GM21786 (cell line): ENCODE measurements at regions not wholly inside any gene's neighbourhood (a gene's known extent, or its start where the extent isn't known, plus 50 kb on each side); places are given as distances from the start of the nearest gene placed in this dataset.
"Not testable (repeated sequence)": the region's sequence is repeated elsewhere in the genome, so short reads cannot be mapped to it uniquely, and the experiment has no call there.

Source experiments
- ATAC-seq: cut with Tn5 transposase; IDR thresholded peaks from one replicate; pipeline ENCODE4 v1.9.1; 2021; ENCODE audit not compliant: unreplicated experiment

DNA sequence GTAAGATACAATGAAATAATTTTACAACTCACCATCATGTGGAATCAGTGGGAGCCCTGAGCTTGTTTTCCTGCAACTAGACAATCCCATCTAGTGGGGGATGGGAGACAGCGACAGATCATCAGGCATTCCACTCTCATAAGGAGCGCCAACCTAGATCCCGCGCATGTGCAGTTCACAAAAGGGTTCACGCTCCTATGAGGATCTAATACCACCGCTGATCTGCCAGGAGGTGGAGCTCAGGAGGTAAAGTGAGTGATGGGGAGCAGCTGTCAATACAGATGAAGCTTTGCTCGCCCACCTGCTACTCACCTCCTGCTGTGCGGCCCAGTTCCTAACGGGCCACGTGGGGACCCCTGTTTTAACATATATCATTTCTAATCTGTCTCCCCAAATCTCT, 165.7 kb upstream of the MXRA5 start:
- not testable (repeated sequence) for ATAC-seq

DNA sequence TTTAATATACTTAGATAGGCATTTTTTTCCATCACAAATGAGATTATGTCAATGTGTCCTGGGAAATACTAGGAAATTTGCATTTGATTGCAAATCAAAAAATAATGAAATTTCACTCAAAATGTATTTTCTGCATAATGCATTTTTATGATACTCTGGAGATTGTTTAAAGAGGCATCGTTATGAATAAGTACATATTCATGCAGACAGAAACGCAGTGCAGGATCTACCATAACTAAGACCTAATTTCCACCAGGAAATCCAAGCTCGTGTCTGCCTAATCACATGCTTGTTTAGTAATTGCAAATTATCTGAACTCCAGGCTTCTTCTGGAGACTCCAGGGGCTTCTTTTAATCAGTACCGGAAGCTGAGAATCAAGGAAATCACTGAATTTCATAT, 163.5 kb upstream of the MXRA5 start:
- no peak for ATAC-seq

DNA sequence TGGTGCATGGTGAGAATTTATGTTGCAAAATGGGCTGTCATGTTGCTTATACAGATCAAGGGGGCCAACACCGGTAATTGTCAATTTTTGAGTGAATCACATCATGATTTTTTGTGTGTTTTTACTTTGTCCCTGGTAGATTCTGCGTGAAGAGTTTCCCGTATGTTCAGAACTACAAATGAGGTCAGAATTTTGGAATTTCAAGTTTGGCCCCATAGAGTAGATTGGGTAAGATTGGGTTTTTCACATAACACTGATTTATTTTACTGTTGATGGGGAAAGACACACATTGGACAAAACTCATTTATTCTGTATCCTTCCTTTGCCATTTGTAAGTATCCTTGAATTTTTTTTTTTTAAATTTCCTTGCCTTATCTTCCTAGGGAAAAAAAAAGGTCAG, 158.5 kb upstream of the MXRA5 start:
- ATAC-seq = no peak

DNA sequence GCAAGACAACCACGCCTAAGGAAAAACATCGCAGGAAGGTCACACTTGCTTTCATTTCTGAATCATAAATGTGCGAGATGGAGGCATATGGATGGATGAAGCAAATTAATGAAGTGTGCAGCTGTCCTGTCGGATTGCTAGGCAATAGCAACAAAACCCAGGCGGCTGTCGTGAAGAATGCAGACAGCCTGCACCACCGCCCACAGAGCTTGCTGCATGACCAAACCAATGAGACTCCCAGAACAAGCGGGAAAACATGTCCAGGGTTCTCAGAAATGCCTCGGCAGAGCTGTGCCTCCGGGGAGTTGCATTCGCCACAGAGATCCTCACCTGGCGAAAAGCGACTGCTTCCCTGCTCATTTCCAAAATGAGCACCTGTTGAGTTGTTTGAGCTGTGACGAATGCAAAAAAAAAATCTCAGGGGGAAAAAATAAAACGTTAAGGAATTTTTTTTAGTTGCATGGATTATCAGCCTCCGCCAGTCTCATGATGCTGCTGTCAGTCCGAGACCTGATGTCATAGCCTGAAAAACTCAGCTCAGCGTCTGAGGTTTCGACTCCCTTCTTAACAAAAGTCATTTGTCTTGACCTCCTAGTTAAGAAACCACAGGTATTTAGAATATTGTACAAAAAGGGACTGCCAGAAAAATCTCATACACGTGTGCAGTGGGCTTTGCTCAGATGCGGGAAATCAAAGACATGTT, 155.5 kb upstream of the MXRA5 start:
- no peak for ATAC-seq

DNA sequence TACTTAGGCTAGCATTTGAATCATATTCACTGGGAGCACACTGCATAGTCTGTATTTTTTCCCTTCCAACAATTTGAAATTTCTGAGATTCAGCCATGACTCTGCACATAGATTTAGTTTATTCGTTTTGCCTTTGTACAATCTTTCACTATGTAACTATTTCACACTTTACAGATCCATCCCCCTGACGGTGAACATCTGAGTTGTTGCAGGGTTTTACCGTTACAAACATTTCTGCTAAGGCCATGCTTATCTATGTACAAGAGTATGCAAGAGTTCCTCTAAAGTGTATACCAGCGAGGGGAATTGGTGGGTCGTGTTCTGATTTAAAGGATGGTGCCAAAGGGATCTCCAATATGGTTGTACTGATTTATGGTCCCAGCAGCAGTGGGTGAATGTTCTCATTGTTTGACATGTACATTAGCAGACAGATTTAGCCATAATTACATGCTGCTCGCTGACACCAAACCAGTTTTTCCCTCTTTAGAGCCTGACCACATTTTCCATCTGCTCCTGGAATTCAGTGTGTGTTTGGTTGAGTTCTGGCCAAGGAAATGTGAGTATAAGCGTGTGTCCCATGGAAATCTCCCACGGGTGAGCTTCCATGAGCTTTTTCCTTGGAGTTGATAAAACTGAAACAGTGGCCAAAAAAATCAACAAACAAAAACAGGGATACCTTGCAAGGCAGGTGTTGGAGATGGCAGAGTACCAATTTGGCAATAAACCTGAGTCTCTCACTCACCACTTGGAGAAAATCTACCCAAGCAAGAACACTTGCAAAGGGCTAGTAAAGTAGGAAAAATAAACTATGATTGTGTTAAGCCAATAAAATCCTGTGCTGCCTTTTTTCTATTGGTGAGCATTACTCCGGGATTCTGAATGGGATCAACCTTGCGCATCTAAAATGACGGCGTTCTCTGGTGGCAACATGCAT, 149.7 kb upstream of the MXRA5 start:
- not testable (repeated sequence) for ATAC-seq

DNA sequence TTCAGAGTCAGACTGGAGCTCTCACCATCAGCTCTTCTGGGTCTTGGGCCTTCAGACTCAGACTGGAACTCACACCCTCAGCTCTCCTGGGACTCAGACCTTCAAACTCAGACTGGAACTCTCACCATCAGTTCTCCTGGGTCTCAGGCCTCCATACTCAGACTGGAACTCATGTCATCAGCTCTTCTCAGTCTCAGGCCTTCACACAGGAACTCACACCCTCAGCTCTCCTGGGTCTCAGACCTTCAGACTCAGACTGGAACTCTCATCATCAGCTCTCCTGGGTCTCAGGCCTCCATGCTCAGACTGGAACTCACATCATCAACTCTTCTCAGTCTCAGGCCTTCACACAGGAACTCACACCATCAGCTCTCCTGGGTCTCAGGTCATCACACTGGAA, 147.2 kb upstream of the MXRA5 start:
- ATAC-seq = no peak

DNA sequence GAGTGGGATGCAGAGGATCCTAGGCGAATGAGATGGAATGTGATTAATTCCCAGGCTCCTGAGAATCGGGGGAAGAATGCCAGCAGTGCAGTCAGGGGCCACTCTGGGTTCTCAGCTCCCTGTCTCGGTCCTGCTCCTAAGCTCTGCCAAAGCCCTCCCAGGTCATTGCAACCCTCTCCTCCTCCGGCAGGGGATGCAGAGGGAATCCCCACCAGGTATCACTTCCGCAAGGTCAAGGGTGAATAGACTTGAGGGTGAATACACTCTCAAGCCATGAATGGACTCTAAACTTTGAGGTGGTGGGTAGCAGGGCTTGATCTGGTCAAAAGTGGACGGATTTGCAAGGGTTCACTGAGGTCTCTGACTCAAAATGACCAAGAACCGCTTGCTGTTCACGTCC, 139.3 kb upstream of the MXRA5 start:
- ATAC-seq = no peak

DNA sequence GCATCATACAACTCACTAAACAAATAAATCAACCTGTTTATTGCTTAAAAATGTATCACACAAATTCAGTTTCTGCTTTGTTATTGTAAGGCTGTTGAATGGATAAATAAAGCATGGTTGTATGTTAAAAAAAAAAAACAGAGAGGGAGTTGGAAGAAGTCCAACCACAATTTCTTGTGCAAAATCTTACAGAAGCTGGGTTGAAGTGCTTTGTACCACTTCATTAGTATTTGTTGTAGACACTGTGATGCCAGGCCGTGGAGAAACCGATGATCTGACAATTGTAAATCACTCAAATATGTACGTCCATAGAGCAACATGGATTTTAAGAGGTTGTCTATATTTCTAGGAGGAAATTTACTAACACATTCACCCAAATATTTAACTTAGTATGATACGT, 132.6 kb upstream of the MXRA5 start:
- ATAC-seq = no peak

DNA sequence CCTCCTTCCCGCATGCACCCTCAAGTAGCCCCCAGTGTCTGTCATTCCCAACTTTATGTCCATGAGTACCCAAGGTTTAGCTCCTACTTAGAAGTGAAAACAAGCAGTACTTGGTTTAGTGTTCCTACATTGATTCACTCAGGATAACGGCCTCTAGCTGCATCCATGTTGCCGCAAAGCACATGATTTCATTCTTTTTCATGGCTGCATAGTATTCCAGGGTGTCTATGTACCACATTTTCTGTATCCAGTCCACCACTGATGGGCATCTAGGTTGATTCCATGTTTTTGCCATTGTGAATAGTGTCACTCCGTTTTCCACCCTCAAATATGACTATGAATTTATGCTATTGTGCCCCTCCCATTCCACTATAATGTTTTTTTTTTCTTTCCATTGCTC, 130.5 kb upstream of the MXRA5 start:
- ATAC-seq = no peak

DNA sequence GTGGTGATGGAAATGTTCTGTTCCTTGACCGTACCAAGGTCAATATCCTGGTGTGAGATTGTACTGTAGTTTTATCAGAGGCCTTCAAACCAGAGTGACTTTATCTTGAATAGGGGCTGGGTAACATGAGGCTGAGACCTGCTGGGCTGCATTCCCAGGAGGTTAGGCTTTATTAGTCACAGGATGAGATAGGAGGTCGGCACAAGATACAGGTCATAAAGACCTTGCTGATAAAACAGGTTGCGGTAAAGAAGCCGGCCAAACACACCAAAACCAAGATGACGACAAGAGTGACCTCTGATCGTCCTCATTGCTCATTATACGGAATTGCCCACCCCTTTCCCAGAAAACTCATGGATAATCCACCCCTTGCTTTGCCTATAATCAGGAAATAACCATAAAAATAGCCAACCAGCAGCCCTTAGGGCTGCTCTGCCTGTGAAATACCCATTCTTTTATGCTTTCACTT, 123.8 kb upstream of the MXRA5 start:
- not testable (repeated sequence) for ATAC-seq

DNA sequence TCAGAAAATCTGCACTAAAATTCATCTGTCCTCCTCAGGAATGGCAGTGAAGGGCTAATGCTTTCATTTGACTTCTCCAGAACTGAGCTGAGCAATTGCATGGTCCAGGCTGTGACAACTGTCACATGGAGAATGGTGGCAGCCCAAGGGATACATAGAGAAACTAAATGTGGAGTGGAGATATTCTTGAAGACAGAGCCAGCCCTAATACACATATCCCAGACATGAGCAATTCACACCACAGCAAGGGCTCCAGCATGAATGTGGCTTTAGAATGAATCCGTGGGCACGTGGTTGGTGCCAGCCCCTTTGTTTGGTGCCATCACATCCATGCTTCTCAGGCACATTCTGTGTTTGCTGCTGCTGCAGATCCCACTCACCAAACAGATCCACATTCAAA, 121.6 kb upstream of the MXRA5 start:
- no peak for ATAC-seq

DNA sequence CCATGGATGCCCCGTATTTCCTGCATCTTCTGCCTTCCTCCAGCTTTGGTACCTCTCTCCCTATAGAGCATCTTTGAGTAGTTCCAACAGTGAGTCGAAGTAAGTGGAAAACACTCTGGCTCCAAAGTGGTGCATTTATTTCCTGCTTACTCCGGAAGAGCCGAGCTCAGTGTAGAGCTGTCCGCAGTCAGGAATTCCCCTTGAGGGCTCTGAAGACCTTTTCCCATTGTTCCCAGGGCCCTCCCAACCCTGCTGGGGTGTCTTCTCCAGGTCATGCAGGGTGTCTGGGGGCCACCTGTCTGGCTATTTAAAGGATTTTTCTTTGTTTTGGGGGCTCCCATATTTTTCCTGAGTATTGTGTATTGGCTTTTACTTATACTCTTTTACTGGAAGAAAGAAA, 118.6 kb upstream of the MXRA5 start:
- ATAC-seq = no peak

DNA sequence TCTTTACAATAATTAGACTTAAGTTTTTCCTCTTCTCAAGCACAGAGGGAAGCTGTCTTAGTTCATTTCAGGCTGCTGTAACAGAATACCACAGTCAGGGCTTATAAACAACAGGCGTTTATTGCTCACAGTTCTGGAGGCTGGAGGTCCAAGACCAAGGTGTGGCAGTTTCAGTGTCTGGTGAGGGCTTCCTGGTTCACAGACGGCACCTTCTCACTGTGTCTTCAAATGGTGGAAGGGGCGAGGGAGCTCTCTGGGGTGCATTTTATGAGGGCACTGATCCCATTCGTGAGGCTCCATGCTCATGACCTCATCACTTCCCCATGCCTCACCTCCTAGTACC, 115.7 kb upstream of the MXRA5 start:
- ATAC-seq = peak; percentile 28

DNA sequence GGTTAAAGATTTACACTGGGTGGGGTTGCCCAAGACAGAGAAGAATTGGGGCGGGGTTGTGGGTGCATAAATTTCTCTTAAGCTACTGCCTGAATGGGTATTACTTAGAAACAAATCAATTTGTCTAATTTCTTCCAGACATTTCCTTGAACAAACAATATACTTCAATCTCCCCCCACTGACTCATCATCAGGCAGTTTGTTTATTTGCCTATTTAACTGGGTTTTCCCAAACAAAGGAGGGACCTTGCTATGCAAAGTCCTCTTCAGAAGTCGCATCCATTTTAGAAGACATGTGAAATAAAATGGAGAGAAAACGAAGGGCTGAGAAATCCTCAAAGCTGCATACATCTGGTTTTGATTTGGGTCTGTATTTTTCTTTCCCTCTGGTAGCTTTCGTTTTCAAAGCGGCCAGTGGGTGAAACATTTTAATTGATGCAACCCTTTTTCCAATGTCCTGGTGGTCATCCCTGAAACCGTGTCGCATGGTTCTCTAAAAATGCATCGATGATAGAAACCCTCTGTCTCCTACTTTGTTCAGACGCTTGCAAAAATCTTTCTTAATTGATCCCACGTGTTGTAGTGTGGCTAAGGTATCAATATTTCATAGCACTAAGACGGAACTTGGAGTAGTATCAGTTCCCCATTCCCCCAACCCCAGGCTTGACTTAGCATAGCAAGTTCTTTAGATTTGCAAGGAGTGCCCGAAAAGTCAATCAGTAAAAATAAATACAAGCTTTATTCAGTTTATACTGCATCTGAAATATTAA, 115.1 kb upstream of the MXRA5 start:
- ATAC-seq = peak; percentile 69

DNA sequence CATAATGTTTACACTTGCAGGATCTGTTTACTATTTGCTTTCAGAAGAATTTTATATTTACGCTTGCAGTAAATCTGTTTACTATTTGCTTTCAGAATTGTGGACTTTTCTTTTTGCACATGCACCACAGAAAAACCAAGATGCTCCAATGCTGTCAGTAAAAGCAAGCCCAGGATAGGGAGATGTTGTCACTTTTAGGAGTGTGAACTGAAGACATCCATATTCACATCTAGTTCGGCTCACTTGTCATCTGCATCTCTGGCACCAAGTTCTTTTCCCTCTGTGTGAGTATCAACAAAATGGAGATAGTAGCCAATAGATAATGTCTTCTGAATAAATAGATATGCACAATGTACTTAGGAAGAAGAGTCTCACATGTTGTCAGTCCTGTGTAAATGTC, 109.3 kb upstream of the MXRA5 start:
- ATAC-seq = no peak

DNA sequence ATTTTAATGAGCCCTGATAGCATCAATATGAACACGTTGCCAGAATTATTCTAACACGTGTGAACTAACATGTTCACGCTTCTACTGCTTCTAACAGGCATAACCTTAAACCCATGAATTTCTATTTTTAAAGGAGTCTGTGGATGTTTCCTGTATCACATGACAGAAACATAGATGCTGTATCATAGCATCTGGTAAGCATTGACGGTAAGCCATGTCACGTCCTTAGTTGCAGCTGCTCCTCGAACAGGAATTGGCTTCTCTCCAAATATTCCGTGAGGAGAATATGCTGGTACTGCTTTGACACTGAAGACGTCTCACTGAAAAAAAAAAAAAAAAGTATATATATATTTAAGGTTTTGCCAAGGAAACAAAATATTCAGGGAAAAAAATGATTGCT, 105.1 kb upstream of the MXRA5 start:
- ATAC-seq = no peak

DNA sequence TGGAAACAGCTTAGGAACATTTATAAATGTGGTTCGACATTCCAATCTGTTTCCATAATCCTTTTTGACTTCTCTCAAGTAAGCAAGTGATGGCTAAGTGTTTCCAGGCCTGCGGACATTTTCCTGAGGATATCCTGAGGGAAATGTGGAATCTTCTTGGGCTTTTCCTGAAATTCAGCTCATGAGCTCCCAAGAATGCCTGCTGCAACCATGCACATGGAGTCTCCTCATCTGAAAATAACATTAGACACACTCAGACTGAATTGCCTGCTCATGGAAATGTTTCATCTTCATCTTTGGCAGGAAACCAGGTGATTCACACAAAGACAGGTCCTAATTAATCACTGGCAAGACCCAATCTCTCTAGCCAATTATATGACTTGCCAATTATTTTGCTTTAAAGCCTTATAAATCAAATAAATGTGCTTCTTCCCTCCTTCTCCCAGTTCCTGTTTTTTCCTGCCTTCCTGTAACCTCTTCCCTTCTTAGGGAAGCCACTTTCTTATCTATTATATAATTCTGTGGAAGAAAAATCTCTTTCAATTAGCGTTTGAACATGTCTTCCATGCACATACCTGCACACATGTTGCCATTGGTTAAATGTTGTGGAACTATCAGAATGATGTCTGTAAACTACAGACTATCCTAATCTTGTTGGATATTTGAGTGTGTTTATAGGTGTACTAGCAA, 104.6 kb upstream of the MXRA5 start:
- ATAC-seq = no peak

DNA sequence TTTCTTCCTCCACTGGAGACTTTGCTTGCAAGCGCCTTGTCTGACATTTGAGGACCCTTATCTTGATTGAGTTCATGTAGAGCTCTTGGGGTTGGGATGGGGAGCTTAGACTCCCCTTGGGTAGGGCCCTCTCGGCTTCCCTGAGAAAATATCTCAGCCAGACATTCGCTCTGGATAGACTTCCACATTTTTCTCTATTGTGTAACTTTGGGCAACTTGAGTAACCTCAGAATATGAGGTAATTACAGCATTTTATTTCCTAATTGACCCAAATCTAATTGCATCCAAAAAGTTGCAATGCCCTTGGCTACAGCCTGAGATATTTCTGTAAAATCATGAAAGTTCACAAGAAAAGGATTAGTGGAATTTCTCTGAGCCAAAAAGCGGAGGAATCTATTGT, 102.8 kb upstream of the MXRA5 start:
- ATAC-seq = no peak

DNA sequence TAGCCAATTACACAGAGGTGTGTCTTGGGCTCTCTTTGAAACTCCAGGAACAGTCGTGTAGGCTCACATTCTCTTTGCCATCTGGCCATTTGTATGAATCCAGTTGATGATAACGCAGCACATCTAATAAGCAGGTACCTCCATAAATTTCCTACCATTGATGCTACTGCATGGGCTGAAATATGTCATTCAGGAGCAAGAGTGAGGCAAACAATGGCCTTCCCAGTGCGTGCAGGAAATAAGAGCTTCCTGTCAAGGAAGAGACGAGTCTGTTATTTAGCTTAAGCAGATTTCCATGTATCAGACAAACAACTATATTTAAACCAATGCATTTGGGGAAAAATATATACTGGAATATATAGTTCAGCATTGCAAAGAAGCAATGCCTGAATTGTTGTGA, 102.1 kb upstream of the MXRA5 start:
- ATAC-seq = no peak

DNA sequence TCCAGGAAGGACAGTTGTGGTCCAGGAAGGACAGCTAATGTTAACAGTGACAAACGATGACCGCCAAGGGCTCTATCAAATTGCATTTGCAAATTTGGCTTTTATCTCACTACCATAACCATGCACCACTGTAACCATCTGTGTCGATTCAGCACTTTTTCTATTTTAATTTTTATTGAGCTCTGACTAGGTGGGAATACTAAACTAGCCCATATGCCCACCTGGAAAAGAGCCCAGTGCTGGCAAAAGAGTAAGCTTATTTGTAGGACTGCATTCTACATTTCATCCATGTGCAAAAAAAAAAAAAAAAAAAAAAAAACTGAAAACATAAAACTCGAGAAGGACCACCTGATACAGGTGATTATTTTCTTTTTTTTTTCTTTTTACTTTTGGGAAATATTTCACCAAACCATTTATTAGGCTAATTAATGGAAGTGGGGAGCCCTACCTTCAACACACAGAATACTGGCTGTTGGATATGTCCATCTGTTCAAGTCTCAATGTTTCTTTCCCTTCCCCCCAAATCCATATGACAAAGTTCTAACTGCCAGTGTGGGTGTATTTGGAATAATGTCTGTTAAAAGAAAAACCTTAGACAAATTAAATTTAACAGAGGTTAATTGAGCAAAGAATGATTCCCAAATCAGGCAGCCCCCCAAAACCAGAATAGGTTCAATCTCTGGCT, 99.5 kb upstream of the MXRA5 start:
- no peak for ATAC-seq

DNA sequence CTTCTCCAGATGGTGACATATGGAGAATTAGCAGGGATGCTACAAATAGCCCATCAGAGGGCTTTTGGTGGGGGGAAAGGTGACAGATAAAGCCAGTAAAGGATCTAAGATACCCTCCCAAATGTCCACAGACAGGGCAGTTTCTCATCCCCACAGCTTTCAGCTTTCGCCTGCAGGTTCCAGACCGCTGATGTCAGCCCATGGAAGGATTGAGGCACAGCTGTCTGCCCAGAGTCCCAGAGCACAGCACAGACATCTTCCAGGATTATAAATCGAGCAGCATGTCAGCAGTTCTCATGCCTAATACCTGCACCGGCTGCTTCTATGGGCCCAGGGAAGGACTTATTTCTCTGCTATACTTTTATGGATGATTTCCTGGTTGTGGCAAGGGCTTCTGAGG, 96.7 kb upstream of the MXRA5 start:
- no peak for ATAC-seq
